ENCODE measurements at regions not wholly inside any gene's neighbourhood (a gene's known extent, or its start where the extent isn't known, plus 50 kb on each side); places are given as distances from the start of the nearest gene placed in this dataset.

DNA sequence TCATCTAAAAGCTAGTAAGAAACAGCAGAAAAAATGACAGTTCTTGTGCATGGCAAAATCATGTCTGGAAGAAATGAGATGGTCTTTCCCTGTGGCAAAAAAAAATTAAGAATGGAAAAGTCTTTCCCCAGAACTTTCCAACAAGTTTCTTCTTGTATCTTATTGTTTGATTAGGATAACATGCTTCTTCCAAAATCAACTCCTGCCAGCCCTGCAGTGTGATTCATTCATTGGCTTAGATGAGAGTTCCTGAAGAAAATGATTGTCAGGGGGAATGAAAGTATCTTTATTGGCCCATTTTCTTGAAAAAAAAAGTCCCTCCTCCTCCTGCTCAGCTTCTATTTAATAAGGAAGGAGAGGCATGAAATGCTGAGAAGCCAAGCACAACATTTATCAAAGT is 407.7 kb downstream of the ARAP2 start:
- no peaks in the 10 kb centered on the region for H3K4me1 ChIP-seq (ENCODE audit: control insufficient read depth in 1 of 2, insufficient read depth in 2 of 2, low read length in 2 of 2)
- H3K79me2 ChIP-seq (ENCODE audit: insufficient read depth, low read length), result no peaks in the 10 kb centered on the region
- no peak overlapping the region for H3K27ac ChIP-seq (ENCODE audit: low read depth, low read length)
- CTCF ChIA-PET, result no interaction called here
- H2AFZ ChIP-seq (ENCODE audit: low read depth, low read length, poor library complexity, severe bottlenecking), result no peak overlapping the region
- H3K4me3 ChIP-seq (replicated peaks in 1 of 2; ENCODE audit: low read depth in 1 of 2, low read length in 2 of 2), result no peak overlapping the region
- intact Hi-C loops (cut with micrococcal nuclease), result no loop called here
- no peaks in the 10 kb centered on the region for H3K9me3 ChIP-seq (ENCODE audit: control insufficient read depth in 1 of 2, insufficient read depth in 1 of 2, low read depth in 1 of 2, low read length in 2 of 2)
- no peak overlapping the region for H3K4me2 ChIP-seq (ENCODE audit: low read length)
- no peaks in the 10 kb centered on the region for H3K27me3 ChIP-seq (ENCODE audit: insufficient read depth, low read length)
- DNase-seq (ENCODE audit: low read depth, low spot score) (no peak), ATAC-seq (no peak)
- H3K9ac ChIP-seq (ENCODE audit: low read length), result no peak overlapping the region
- BruUV-seq (replicated peaks), result no TSS peak
- no peaks in the 10 kb centered on the region for H4K20me1 ChIP-seq (ENCODE audit: insufficient read depth)
- RAD21 ChIA-PET (ENCODE audit: low non-redundant PET in 1 of 2, low total read pairs in 2 of 2, uncharacterized antibody in 2 of 2, unreplicated experiment in 2 of 2), result no interaction called here
- no peaks in the 10 kb centered on the region for H3K36me3 ChIP-seq (ENCODE audit: control insufficient read depth in 1 of 2, insufficient read depth in 2 of 2, low read length in 2 of 2)
- no peaks in the 10 kb centered on the region for H3K9me2 ChIP-seq (ENCODE audit: insufficient read depth)
- POLR2A ChIA-PET, result no interaction called here
- TF ChIP-seq CBX3 (IDR thresholded peaks at IDR 0.05; ENCODE audit: low read depth), result no peak
- TF ChIP-seq JUND (IDR thresholded peaks at IDR 0.05), result no peak
- TF ChIP-seq POLR2AphosphoS5 (IDR thresholded peaks at IDR 0.05; ENCODE audit: low read depth, low read length), result no peak
- no peak for TF ChIP-seq POLR2A (IDR thresholded peaks at IDR 0.05; ENCODE audit: borderline replicate concordance, extremely low read depth, insufficient read depth, insufficient read length)
- TF ChIP-seq, protein P1, sequence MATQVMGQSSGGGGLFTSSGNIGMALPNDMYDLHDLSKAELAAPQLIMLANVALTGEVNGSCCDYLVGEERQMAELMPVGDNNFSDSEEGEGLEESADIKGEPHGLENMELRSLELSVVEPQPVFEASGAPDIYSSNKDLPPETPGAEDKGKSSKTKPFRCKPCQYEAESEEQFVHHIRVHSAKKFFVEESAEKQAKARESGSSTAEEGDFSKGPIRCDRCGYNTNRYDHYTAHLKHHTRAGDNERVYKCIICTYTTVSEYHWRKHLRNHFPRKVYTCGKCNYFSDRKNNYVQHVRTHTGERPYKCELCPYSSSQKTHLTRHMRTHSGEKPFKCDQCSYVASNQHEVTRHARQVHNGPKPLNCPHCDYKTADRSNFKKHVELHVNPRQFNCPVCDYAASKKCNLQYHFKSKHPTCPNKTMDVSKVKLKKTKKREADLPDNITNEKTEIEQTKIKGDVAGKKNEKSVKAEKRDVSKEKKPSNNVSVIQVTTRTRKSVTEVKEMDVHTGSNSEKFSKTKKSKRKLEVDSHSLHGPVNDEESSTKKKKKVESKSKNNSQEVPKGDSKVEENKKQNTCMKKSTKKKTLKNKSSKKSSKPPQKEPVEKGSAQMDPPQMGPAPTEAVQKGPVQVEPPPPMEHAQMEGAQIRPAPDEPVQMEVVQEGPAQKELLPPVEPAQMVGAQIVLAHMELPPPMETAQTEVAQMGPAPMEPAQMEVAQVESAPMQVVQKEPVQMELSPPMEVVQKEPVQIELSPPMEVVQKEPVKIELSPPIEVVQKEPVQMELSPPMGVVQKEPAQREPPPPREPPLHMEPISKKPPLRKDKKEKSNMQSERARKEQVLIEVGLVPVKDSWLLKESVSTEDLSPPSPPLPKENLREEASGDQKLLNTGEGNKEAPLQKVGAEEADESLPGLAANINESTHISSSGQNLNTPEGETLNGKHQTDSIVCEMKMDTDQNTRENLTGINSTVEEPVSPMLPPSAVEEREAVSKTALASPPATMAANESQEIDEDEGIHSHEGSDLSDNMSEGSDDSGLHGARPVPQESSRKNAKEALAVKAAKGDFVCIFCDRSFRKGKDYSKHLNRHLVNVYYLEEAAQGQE (IDR thresholded peaks at IDR 0.05; ENCODE audit: low read depth), result no peak
- TF ChIP-seq, protein P2, sequence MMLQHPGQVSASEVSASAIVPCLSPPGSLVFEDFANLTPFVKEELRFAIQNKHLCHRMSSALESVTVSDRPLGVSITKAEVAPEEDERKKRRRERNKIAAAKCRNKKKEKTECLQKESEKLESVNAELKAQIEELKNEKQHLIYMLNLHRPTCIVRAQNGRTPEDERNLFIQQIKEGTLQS (IDR thresholded peaks at IDR 0.05), result no peak
- TF ChIP-seq ZNF274 (IDR thresholded peaks at IDR 0.05; ENCODE audit: low read depth, low read length), result no peak
- TF ChIP-seq RAD21 (IDR thresholded peaks at IDR 0.05; ENCODE audit: low read depth), result no peak
- TF ChIP-seq SP1 (IDR thresholded peaks at IDR 0.05; ENCODE audit: low read depth), result no peak
- TF ChIP-seq, protein P3, sequence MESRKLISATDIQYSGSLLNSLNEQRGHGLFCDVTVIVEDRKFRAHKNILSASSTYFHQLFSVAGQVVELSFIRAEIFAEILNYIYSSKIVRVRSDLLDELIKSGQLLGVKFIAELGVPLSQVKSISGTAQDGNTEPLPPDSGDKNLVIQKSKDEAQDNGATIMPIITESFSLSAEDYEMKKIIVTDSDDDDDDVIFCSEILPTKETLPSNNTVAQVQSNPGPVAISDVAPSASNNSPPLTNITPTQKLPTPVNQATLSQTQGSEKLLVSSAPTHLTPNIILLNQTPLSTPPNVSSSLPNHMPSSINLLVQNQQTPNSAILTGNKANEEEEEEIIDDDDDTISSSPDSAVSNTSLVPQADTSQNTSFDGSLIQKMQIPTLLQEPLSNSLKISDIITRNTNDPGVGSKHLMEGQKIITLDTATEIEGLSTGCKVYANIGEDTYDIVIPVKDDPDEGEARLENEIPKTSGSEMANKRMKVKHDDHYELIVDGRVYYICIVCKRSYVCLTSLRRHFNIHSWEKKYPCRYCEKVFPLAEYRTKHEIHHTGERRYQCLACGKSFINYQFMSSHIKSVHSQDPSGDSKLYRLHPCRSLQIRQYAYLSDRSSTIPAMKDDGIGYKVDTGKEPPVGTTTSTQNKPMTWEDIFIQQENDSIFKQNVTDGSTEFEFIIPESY (IDR thresholded peaks at IDR 0.05; ENCODE audit: extremely low read depth, insufficient replicate concordance, low read length), result no peak
- no peak for TF ChIP-seq CEBPB (IDR thresholded peaks at IDR 0.05; ENCODE audit: low read depth)
- no peak for TF ChIP-seq TCF7L2 (IDR thresholded peaks at IDR 0.05; ENCODE audit: borderline replicate concordance, extremely low read depth, insufficient read depth, insufficient read length)
- TF ChIP-seq ZFX (IDR thresholded peaks at IDR 0.05), result no peak
- no peak for TF ChIP-seq EZH2phosphoT487 (IDR thresholded peaks at IDR 0.05; ENCODE audit: borderline replicate concordance)
- TF ChIP-seq, protein P4, sequence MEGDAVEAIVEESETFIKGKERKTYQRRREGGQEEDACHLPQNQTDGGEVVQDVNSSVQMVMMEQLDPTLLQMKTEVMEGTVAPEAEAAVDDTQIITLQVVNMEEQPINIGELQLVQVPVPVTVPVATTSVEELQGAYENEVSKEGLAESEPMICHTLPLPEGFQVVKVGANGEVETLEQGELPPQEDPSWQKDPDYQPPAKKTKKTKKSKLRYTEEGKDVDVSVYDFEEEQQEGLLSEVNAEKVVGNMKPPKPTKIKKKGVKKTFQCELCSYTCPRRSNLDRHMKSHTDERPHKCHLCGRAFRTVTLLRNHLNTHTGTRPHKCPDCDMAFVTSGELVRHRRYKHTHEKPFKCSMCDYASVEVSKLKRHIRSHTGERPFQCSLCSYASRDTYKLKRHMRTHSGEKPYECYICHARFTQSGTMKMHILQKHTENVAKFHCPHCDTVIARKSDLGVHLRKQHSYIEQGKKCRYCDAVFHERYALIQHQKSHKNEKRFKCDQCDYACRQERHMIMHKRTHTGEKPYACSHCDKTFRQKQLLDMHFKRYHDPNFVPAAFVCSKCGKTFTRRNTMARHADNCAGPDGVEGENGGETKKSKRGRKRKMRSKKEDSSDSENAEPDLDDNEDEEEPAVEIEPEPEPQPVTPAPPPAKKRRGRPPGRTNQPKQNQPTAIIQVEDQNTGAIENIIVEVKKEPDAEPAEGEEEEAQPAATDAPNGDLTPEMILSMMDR (IDR thresholded peaks at IDR 0.05 in 2 of 3, conservative IDR thresholded peaks at IDR 0.05 in 1 of 3; ENCODE audit: borderline replicate concordance in 1 of 3, insufficient read depth in 1 of 3, low read depth in 2 of 3, low read length in 2 of 3), result no peak
- no peak for TF ChIP-seq FOSL1 (IDR thresholded peaks at IDR 0.05; ENCODE audit: low read depth)
- TF ChIP-seq, protein P5, sequence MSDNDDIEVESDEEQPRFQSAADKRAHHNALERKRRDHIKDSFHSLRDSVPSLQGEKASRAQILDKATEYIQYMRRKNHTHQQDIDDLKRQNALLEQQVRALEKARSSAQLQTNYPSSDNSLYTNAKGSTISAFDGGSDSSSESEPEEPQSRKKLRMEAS (IDR thresholded peaks at IDR 0.05), result no peak
- TF ChIP-seq SRF (IDR thresholded peaks at IDR 0.05; ENCODE audit: low read depth), result no peak

All from HCT116 (cell line).